Thyroid gland (tissue), 4 donors: ENCODE measurements at regions not wholly inside any gene's neighbourhood (a gene's known extent, or its start where the extent isn't known, plus 50 kb on each side); places are given as distances from the start of the nearest gene placed in this dataset.

Experiments
- DNase-seq, 2 donors: peaks; one replicate each; pipeline ENCODE4 v3.0.0-alpha.2; 2019
- H3K27ac ChIP-seq, 3 donors: fragments of 200-600 bp; sonication (generic); 1 replicate in 2 of 3; 2 replicates in 1 of 3; pipeline ENCODE4 v1.5.1; 2016 to 2019; ENCODE audit warnings: mild to moderate bottlenecking in 1 of 3, moderate library complexity in 1 of 3
- H3K27me3 ChIP-seq: fragments of 200-600 bp; sonication (generic); one replicate; pipeline ENCODE4 v1.5.1; 2019
- H3K36me3 ChIP-seq, 2 donors: fragments of 200-600 bp; sonication (generic); one replicate each; pipeline ENCODE4 v1.5.1; 2016 to 2019
- H3K4me1 ChIP-seq, 2 donors: fragments of 200-600 bp; sonication (generic); one replicate each; pipeline ENCODE4 v1.5.1; 2017 to 2019
- H3K4me3 ChIP-seq, 3 donors: fragments of 200-600 bp; sonication (generic); replicated peaks in 1 of 3; 1 replicate in 2 of 3; 2 replicates in 1 of 3; pipeline ENCODE4 v1.5.1; 2016; ENCODE audit warnings: mild to moderate bottlenecking in 1 of 3
- H3K9me3 ChIP-seq: fragments of 200-600 bp; sonication (generic); one replicate; pipeline ENCODE4 v1.5.1; 2017
- CTCF ChIP-seq, 6 experiments: fragments of 200-600 bp in 3 of 6; fragments of 450-650 bp in 3 of 6; sonication (generic) in 3 of 6; IDR thresholded peaks; one replicate each; pipeline ENCODE4 v1.5.1; 2016 to 2019; ENCODE audit warnings: antibody characterized with exemption in 6 of 6, mild to moderate bottlenecking in 2 of 6, inconsistent platforms in 1 of 6, moderate library complexity in 1 of 6
- POLR2A ChIP-seq, 2 donors: fragments of 450-650 bp; IDR thresholded peaks; one replicate each; pipeline ENCODE4 v1.6.1; 2017; ENCODE audit warnings: antibody characterized with exemption in 2 of 2, mild to moderate bottlenecking in 2 of 2, moderate library complexity in 1 of 2
- WGBS, 2 donors: methylation state at CpG; one replicate each; pipeline ENCODE4 v1.1.5; 2017; 5-methylcytosine and 5-hydroxymethylcytosine counted together
- intact Hi-C: fragments of 100-400 bp; cut with DNase I; formaldehyde crosslinking; loops from one replicate; pipeline ENCODE4 v1.15.1; 2023

- WGBS, 2 donors, result 85 to 88% methylated on average over 7 of the region's 7 CpGs
- intact Hi-C loops, result no loop called here
- no peak for DNase-seq
- TF ChIP-seq POLR2A (IDR thresholded peaks at IDR 0.05) (no peak), CTCF (IDR thresholded peaks at IDR 0.05) (no peak)
- Histone ChIP-seq H3K27me3 (no peaks in the 10 kb centered on the region), H3K27ac (no peak overlapping the region), H3K4me3 (no peak overlapping the region), H3K9me3 (no peaks in the 10 kb centered on the region), H3K4me1 (peaks cover 4 to 28% of the 10 kb centered on the region in 2 donors), H3K36me3 (no peaks in the 10 kb centered on the region)
Measured at GRCh38 chr2:55108456-55109160, 58.4 kb upstream of the RTN4 start.

- intact Hi-C loops, result no loop called here
- H3K4me1 ChIP-seq, result peaks cover 4 to 20% of the 10 kb centered on the region in 2 donors
- no peak for DNase-seq
- no peaks in the 10 kb centered on the region for H3K36me3 ChIP-seq
- no peak for TF ChIP-seq CTCF (IDR thresholded peaks at IDR 0.05)
- no peak for TF ChIP-seq POLR2A (IDR thresholded peaks at IDR 0.05)
- H3K27ac ChIP-seq, result no peak overlapping the region
- no peaks in the 10 kb centered on the region for H3K27me3 ChIP-seq
- no peaks in the 10 kb centered on the region for H3K9me3 ChIP-seq
- H3K4me3 ChIP-seq, result no peak overlapping the region
Measured at GRCh38 chr2:55107436-55107835, 57.2 kb upstream of the RTN4 start.

GRCh38 chr2:55106148-55106547, 55.9 kb upstream of the RTN4 start:
- no peak for DNase-seq
- WGBS, 2 donors, result 96% methylated on average over 1 of the region's 1 CpG
- no peaks in the 10 kb centered on the region for H3K27me3 ChIP-seq
- H3K9me3 ChIP-seq, result no peaks in the 10 kb centered on the region
- H3K27ac ChIP-seq, result no peak overlapping the region
- no peaks in the 10 kb centered on the region for H3K36me3 ChIP-seq
- H3K4me3 ChIP-seq, result no peak overlapping the region
- peaks cover 0 to 19% of the 10 kb centered on the region in 2 donors for H3K4me1 ChIP-seq
- intact Hi-C loops, result no loop called here
- no peak for TF ChIP-seq POLR2A (IDR thresholded peaks at IDR 0.05)
- no peak for TF ChIP-seq CTCF (IDR thresholded peaks at IDR 0.05)

GRCh38 chr2:55105456-55105855, 55.2 kb upstream of the RTN4 start:
- Histone ChIP-seq H3K9me3 (no peaks in the 10 kb centered on the region), H3K27me3 (no peaks in the 10 kb centered on the region), H3K36me3 (no peaks in the 10 kb centered on the region), H3K27ac (no peak overlapping the region), H3K4me3 (no peak overlapping the region), H3K4me1 (peaks cover 0 to 26% of the 10 kb centered on the region in 2 donors)
- WGBS, 2 donors, result 94 to 97% methylated on average over 2 of the region's 2 CpGs
- no peak for DNase-seq
- TF ChIP-seq CTCF (IDR thresholded peaks at IDR 0.05) (no peak), POLR2A (IDR thresholded peaks at IDR 0.05) (no peak)
- intact Hi-C loops, result no loop called here

- Histone ChIP-seq H3K4me3 (no peak overlapping the region), H3K9me3 (no peaks in the 10 kb centered on the region), H3K36me3 (no peaks in the 10 kb centered on the region), H3K4me1 (peaks cover 4 to 22% of the 10 kb centered on the region in 2 donors), H3K27ac (peak overlapping the region in 1 of 3 donors; percentile 27), H3K27me3 (no peaks in the 10 kb centered on the region)
- no peak for TF ChIP-seq CTCF (IDR thresholded peaks at IDR 0.05)
- TF ChIP-seq POLR2A (IDR thresholded peaks at IDR 0.05), result no peak
- intact Hi-C loops, result no loop called here
- no peak for DNase-seq
- WGBS, 2 donors, result 72 to 75% methylated on average over 3 of the region's 3 CpGs
Measured at GRCh38 chr2:55103046-55103445, 52.8 kb upstream of the RTN4 start.
